PC-9 (cell line): ENCODE measurements at regions not wholly inside any gene's neighbourhood (a gene's known extent, or its start where the extent isn't known, plus 50 kb on each side); places are given as distances from the start of the nearest gene placed in this dataset.

ENCODE experiments used
- BruUV-seq: library from RNA; stranded (reverse); fragments of 400-500 nt; replicated peaks from 2 replicates; lab custom pipeline; 2021; lab: Mats Ljungman, UMichigan
- CTCF ChIA-PET: fragments of 300-600 bp; sonication (Branson Sonifier 250); formaldehyde crosslinking; loops from one replicate; lab custom pipeline; 2022; ENCODE audit warnings: antibody characterized with exemption; lab: Charles Lee
- POLR2A ChIA-PET: fragments of 300-600 bp; sonication (Branson Sonifier 250); formaldehyde crosslinking; loops from one replicate; lab custom pipeline; 2022; ENCODE audit warnings: antibody characterized with exemption; ENCODE audit not compliant: unreplicated experiment; lab: Charles Lee
- DNase-seq, 2 experiments: peaks; one replicate each; pipeline versions ENCODE4 v3.0.0 to v3.0.0-alpha.2; 2015 to 2022; ENCODE audit warnings: mixed read lengths in 1 of 2
- H2AFZ ChIP-seq: fragments of 200-600 bp; sonication (generic); 2 replicates; pipeline ENCODE4 v1.8.1; 2017; ENCODE audit warnings: antibody characterized with exemption
- H3F3A ChIP-seq: fragments of 200-600 bp; sonication (generic); 2 replicates; pipeline ENCODE4 v1.8.1; 2017; ENCODE audit warnings: antibody characterized with exemption, mild to moderate bottlenecking, low read depth; ENCODE audit not compliant: insufficient read depth
- H3K27ac ChIP-seq: fragments of 200-600 bp; sonication (generic); 2 replicates; pipeline ENCODE4 v1.6.1; 2016; ENCODE audit warnings: mixed run types
- H3K27me3 ChIP-seq: fragments of 200-600 bp; sonication (generic); 2 replicates; pipeline ENCODE4 v1.6.1; 2016; ENCODE audit warnings: low read depth, mixed run types; ENCODE audit not compliant: insufficient read depth
- H3K36me3 ChIP-seq: fragments of 200-600 bp; sonication (generic); 2 replicates; pipeline ENCODE4 v1.6.1; 2016; ENCODE audit warnings: low read depth, mixed run types
- H3K4me1 ChIP-seq: fragments of 200-600 bp; sonication (generic); replicated peaks from 2 replicates; pipeline ENCODE4 v1.6.1; 2016; ENCODE audit warnings: mixed run types; ENCODE audit not compliant: insufficient read depth
- H3K4me2 ChIP-seq: fragments of 200-600 bp; sonication (generic); 2 replicates; pipeline ENCODE4 v1.6.1; 2017; ENCODE audit warnings: mixed run types
- H3K4me3 ChIP-seq: fragments of 200-600 bp; sonication (generic); 2 replicates; pipeline ENCODE4 v1.6.1; 2016; ENCODE audit warnings: mixed run types
- H3K79me2 ChIP-seq: fragments of 200-600 bp; sonication (generic); 2 replicates; pipeline ENCODE4 v1.6.1; 2017; ENCODE audit warnings: low read depth, mixed run types
- H3K9me2 ChIP-seq: fragments of 200-600 bp; sonication (generic); 2 replicates; pipeline ENCODE4 v1.8.1; 2017; ENCODE audit warnings: mild to moderate bottlenecking; ENCODE audit not compliant: insufficient read depth
- H3K9me3 ChIP-seq: fragments of 200-600 bp; sonication (generic); 2 replicates; pipeline ENCODE4 v1.8.1; 2016; ENCODE audit warnings: low read depth; ENCODE audit not compliant: insufficient read depth
- H4K20me1 ChIP-seq: fragments of 200-600 bp; sonication (generic); 2 replicates; pipeline ENCODE4 v1.8.1; 2017; ENCODE audit not compliant: insufficient read depth
- CTCF ChIP-seq: fragments of 200-600 bp; sonication (generic); conservative IDR thresholded peaks from 2 replicates; pipeline ENCODE4 v1.6.1; 2017; ENCODE audit warnings: mixed run types, antibody characterized with exemption, mild to moderate bottlenecking, moderate library complexity
- EZH2 ChIP-seq: fragments of 200-600 bp; sonication (generic); IDR thresholded peaks from 2 replicates; pipeline ENCODE4 v1.8.0; 2017; ENCODE audit warnings: antibody characterized with exemption, low read depth
- intact Hi-C: fragments of 100-400 bp; cut with micrococcal nuclease; formaldehyde crosslinking; loops from one replicate; pipeline ENCODE4 v1.10.0; 2022; ENCODE audit not compliant: unreplicated experiment

- H3K9me3 ChIP-seq, result no peaks in the 10 kb centered on the region
- no peaks in the 10 kb centered on the region for H3K79me2 ChIP-seq
- TF ChIP-seq EZH2, result no peak
- H2AFZ ChIP-seq, result no peak overlapping the region
- CTCF ChIA-PET, result no interaction called here
- intact Hi-C loops, result no loop called here
- H3K4me2 ChIP-seq, result no peak overlapping the region
- no TSS peak for BruUV-seq
- H3K36me3 ChIP-seq, result no peaks in the 10 kb centered on the region
- H3K27ac ChIP-seq, result no peak overlapping the region
- no peaks in the 10 kb centered on the region for H3K27me3 ChIP-seq
- POLR2A ChIA-PET, result no interaction called here
- no peak overlapping the region for H3K4me3 ChIP-seq
- no peak for DNase-seq
- H3K4me1 ChIP-seq, result no peaks in the 10 kb centered on the region
- H3F3A ChIP-seq, result no peaks in the 10 kb centered on the region
- no peaks in the 10 kb centered on the region for H4K20me1 ChIP-seq
- no peaks in the 10 kb centered on the region for H3K9me2 ChIP-seq
Observed at GRCh38 chr2:167424221-167424620, 535.9 kb downstream of the XIRP2 start.

GRCh38 chr2:167423731-167424130 is 535.5 kb downstream of the XIRP2 start:
- H3K79me2 ChIP-seq, result no peaks in the 10 kb centered on the region
- intact Hi-C loops, result no loop called here
- no peak overlapping the region for H3K4me3 ChIP-seq
- H2AFZ ChIP-seq, result no peak overlapping the region
- no peaks in the 10 kb centered on the region for H4K20me1 ChIP-seq
- H3K9me2 ChIP-seq, result no peaks in the 10 kb centered on the region
- ChIA-PET CTCF (no interaction called here), POLR2A (no interaction called here)
- BruUV-seq, result no TSS peak
- H3K36me3 ChIP-seq, result no peaks in the 10 kb centered on the region
- no peak overlapping the region for H3K27ac ChIP-seq
- H3K4me2 ChIP-seq, result no peak overlapping the region
- no peaks in the 10 kb centered on the region for H3F3A ChIP-seq
- DNase-seq, result no peak
- no peaks in the 10 kb centered on the region for H3K27me3 ChIP-seq
- no peaks in the 10 kb centered on the region for H3K4me1 ChIP-seq
- TF ChIP-seq CTCF, result no peak
- no peak for TF ChIP-seq EZH2
- H3K9me3 ChIP-seq, result no peaks in the 10 kb centered on the region

GRCh38 chr2:167420211-167420610 is 531.9 kb downstream of the XIRP2 start:
- ChIA-PET POLR2A (no interaction called here), CTCF (no interaction called here)
- TF ChIP-seq EZH2 (no peak), CTCF (no peak)
- H3K27ac ChIP-seq, result no peak overlapping the region
- intact Hi-C loops, result no loop called here
- H3K9me3 ChIP-seq, result no peaks in the 10 kb centered on the region
- no peak overlapping the region for H3K4me3 ChIP-seq
- H3K4me2 ChIP-seq, result no peak overlapping the region
- no peaks in the 10 kb centered on the region for H3K4me1 ChIP-seq
- H2AFZ ChIP-seq, result no peak overlapping the region
- no peaks in the 10 kb centered on the region for H3K79me2 ChIP-seq
- H3F3A ChIP-seq, result no peaks in the 10 kb centered on the region
- DNase-seq, result no peak
- H3K27me3 ChIP-seq, result no peaks in the 10 kb centered on the region
- BruUV-seq, result no TSS peak
- H3K9me2 ChIP-seq, result no peaks in the 10 kb centered on the region
- H4K20me1 ChIP-seq, result no peaks in the 10 kb centered on the region
- no peaks in the 10 kb centered on the region for H3K36me3 ChIP-seq

- Histone ChIP-seq H3K4me2 (no peak overlapping the region), H3K4me1 (no peaks in the 10 kb centered on the region), H3K4me3 (no peak overlapping the region), H3K79me2 (no peaks in the 10 kb centered on the region), H3K9me3 (no peaks in the 10 kb centered on the region), H2AFZ (no peak overlapping the region), H3K27me3 (no peaks in the 10 kb centered on the region), H3K27ac (no peak overlapping the region), H3F3A (no peaks in the 10 kb centered on the region), H3K36me3 (no peaks in the 10 kb centered on the region), H3K9me2 (no peaks in the 10 kb centered on the region), H4K20me1 (no peaks in the 10 kb centered on the region)
- no TSS peak for BruUV-seq
- TF ChIP-seq CTCF (no peak), EZH2 (no peak)
- CTCF ChIA-PET, result no interaction called here
- intact Hi-C loops, result no loop called here
- POLR2A ChIA-PET, result no interaction called here
- no peak for DNase-seq
Observed at GRCh38 chr2:167415068-167415467, 526.8 kb downstream of the XIRP2 start.
